NCI-H2196 treated with DMSO at 0.1 percent for 48 hours (cell line): ENCODE measurements at regions not wholly inside any gene's neighbourhood (a gene's known extent, or its start where the extent isn't known, plus 50 kb on each side); places are given as distances from the start of the nearest gene placed in this dataset.
A peak's percentile ranks its signal among the peaks of the same experiment; 100 is the strongest.
"Not testable (repeated sequence)": the region's sequence is repeated elsewhere in the genome, so short reads cannot be mapped to it uniquely, and the experiment has no call there.

Experiments used
- DNase-seq: peaks from one replicate; lab custom pipeline; 2025; ENCODE audit not compliant: unreplicated experiment; lab: John Stamatoyannopoulos, UW

DNA sequence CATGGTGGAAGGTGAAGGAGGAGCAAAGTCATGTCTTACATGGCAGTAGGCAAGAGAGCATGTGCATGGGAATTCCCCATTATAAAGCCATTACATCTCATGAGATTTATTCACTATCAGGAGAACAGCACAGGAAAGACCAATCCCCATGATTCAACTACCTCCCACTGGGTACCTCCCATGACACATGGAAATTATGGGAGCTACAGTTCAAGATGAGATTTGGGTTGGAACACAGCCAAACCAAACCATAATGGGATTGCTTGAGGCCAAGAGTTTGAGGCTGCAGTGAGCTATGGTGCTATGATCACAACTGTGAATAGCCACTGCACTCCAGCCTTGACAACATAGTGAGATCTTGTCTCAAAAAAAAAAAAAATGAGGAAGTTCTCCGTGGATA, 581.8 kb downstream of the TAF11L14 start:
- DNase-seq, result no peak

DNA sequence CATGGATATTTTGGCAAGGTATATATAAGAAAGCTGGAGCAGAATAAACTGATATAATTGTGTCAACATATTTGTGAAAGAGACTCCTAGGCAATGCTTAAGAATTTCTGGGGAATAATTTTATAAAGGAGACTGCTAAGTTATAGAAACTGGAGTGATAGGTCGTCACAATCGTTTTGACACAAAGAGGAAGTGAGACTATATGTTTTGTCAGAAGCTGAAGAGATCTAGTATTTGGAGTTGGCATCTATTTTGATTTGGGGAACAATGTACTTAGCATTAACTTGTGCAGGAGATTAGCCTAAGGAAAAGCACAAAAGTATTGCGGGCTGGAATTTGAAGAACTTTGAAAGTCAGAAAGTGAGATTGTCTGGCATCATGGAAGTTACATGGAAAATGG, 582.5 kb downstream of the TAF11L14 start:
- no peak for DNase-seq

DNA sequence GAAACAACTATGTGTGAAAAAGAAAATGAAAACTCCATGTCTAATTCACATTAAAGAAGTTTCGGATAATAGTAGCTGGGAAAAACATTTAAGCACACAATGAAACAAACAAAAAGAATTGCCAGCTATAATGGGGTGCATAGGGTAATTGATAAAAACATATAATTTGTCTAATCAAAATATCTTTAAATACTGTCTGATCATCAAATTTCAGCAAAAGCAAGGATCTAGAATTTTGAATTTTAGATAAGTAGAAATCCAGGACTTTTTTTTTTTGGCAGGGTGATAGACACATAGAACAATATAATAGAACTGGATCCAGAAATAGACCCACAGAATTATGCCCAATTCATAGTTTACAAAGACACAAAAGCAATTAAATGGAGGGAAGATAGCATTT, 585.0 kb downstream of the TAF11L14 start:
- DNase-seq, result no peak

DNA sequence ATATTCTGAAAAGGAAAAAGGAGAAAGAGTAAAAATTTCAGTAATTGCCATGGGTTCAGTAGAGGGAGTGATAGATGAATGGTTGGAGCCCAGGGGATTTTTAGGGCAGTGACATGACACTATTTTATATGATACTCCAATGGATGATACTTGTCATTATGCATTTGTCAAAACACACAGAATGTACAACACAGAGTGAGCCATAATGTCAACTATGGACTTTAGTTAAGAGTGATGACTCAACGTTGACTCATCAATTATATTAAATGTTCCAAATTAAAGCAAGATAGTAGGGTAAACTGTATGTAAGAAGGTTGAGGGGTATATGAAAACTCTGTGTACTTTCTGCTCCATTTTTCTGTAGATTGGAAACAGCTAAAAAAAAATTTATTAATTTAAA, 586.4 kb downstream of the TAF11L14 start:
- DNase-seq, result no peak

DNA sequence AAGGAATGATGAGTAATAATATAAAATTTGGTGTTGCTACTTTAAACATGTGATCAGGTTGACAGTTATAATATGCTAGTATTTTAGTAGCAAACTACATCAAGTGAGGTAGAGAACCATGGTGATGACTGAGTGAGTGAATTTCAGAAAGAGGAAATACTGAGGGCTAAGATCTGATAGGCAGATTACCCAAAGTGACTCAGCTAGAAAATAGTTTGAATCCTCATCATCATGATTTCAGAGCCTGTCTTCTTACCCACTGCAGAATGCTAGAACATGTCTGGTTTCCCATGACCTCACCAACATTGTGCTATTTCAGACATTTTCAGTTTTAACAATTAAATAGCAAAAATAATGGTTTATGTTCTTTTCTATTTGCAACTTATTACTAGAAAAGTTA, 602.1 kb downstream of the TAF11L14 start:
- DNase-seq, result no peak

DNA sequence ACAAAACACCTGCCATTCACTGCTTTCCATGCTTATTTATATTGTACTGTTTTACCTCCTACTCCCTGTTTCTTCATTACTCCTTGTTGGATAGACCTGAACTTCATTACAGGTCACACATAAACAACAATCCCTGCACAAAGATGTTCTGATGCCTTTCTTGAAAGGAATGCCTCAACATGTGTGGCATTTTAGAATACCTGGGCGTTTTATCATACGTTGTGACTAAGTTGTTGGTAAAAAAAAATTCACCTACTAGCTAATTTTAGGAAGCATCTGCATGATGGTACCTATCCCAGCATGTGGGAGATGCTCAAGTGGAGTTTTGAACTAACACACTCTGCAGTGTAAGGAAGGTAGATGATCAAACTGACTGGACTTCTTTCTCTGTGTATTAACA, 604.1 kb downstream of the TAF11L14 start:
- DNase-seq, result no peak

DNA sequence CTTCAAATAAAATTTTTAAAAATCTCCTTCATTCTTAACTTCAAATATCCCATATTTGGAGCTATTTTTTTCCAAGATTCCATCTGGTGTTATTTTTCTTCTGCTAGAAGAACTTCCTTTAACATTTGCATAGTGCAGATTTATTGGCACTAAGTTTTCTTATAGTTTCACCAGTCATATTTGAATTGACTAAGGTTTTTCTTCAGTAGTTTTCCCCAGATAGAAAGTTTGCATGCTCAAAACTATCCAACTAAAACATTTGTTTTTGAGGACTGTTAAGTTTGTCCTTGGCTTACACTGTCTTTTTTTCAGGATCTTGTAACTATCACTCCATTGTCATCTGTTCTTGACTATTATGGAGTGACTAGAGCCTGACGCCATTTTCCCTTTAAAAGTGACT, 606.7 kb downstream of the TAF11L14 start:
- DNase-seq, result no peak

DNA sequence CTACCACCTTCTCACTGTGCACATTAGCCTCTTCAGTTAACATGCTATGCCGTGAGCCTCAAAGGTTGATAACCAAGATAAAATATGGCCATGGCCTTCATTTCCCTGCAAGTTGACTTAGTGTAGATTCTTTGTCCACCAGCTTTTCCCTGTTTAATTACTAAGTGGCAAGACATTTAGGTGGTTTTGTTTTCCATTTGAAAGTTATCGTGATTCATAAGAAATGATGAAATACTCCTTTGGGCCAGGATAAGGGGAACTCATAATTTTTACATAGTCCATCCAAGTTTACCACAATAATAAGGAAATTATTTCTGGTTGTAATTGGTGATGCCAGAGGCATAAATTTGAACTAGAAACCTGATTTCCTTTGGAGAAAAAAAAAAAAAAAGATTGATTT, 609.6 kb downstream of the TAF11L14 start:
- DNase-seq, result no peak

DNA sequence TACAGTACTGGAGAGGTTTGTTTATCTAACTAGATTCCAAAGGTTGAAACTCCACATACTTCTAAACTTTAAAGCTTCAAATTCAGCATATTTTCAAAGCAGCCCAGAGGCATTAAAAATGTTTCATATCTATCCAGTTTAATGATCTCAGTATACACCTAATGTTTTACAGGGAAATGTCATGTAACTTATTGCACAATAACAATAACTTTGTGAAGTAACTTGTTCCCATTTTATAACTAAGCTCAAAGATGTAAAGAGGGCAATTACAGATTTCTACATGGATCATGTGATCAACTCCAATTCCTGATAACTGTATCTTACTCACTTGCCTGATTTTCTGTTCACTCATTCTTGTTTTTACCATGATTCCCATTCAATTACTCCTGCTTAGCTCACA, 610.0 kb downstream of the TAF11L14 start:
- no peak for DNase-seq

DNA sequence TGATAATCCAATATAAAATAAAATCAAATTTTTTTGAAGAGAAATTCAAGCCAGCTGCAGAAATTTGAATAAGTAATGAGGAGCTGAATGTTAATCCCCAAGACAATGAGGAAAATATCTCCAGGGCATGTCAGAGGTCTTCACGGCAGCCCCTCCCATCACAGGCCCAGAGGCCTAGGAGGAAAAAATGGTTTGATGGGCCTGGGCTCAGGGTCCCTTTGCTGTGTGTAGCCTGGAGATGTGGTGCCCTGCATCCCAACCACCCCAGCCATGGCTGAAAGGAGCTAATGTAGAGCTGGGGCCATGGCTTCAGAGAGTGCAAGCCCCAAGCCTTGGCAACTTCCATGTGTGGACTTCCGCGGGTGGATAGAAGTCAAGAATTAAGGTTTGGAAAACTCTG, 618.3 kb downstream of the TAF11L14 start:
- no peak for DNase-seq

DNA sequence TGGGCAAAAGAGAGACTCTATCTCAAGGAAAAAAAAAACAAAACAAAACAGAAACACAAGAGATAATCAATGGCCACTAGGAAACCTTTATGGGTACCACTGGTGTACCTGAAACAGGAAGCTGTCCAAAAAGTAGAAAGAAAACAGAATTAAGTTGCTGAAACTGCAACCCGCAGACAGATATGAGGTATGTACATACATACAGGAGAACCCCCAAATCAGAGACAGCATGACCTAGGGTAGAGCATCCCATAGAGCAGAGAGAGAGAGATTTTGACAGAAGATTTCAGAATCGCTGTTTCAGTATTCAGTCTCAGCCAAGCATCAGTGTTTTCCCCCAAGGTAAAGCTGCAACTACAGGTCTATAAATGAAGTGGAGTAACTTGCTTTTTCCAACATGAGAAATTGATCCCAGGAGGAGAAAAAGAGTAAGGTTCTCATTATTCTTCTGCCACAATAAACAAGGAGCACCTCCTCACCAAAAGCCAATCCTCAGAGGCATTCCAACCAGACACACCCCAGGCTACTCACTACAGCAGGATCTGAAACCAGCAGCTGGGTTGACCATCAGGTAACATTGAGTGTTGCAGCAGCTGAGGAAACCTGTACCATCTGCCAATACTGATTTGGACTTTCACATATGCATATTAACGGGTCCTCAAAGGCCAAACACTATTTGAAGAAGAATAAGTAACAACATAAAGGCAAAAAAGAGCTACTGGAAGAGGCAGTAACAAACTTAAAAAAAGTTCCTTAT, 630.0 kb downstream of the TAF11L14 start:
- no peak for DNase-seq

DNA sequence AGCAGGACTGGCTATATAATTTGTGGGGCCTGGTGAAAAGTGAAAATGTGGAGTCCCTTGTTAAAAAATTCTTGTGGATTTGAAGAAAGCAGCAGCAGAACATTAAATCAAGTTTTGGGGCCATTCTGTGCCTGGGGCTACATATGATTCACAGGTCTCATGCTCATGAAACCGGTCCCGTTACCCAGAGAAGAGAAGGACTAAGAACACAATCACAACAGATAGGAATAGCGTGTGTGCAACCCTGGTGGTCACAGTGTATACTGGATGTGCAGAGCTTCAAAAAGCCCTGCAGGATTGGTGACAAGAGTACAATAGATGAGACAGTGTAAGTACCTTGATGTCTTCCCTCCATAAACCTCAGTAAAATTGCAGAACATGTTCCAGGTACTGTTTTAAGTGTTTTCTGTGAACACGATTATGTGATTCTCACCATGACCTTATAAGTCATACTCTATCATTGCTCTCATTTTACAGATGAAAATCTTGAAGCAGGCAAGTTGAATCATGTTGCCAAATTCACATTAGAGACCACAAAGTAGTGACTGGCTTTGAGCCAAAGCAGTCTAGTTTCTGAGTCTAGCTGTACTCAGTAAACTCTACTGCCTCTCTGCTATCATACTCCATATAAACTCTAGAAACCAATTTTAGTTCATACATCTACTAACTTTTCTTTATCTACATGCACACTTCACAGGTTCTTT, 636.5 kb downstream of the TAF11L14 start:
- no peak for DNase-seq

DNA sequence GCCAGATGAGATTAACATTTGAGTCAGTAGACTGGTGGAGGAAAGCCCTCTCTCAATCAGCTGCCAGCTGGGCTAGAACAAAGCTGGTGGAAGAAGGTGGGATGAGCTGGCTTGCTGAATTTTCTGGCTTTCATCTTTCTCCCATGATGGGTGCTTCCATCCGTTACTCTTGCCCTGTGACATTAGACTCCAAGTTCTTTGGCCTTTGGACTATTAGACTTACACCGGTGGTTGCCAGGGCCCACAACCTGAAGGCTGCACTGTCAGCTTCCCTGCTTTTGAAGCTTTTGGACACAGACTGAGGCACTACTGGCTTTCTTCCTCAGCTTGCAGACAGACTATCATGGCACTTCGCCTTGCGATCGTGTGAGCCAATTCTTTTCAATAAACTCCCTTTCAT, 642.7 kb downstream of the TAF11L14 start:
- no peak for DNase-seq

DNA sequence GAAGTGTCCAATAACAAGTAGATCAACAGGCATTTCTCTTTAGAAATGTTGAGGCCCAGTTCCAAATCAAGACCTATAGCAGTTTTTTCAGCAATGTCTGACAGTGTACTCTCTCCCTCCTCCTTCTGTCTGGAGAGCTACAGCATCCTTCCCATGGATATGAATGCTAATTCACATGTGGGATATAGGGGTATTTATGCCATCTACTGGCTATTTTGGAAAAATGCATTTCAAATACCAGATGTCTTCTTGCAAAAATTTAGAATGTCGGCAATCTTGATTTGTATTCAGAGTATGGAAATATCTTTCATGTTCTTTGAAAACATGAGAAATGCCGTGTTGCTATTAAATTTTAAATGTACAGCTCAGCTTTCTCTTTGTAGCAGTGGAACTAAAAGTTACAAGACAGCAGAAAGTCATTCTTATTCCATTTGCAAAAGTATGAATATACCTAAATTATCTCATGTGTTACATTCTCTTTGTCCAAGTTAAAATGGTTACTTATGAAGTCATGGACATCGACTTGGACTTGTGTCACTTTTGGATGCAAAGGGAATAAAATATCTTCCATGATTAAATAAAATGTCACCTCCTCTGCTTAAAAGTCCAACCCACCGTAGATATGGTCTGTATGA, 647.8 kb downstream of the TAF11L14 start:
- peak; percentile 6 for DNase-seq

DNA sequence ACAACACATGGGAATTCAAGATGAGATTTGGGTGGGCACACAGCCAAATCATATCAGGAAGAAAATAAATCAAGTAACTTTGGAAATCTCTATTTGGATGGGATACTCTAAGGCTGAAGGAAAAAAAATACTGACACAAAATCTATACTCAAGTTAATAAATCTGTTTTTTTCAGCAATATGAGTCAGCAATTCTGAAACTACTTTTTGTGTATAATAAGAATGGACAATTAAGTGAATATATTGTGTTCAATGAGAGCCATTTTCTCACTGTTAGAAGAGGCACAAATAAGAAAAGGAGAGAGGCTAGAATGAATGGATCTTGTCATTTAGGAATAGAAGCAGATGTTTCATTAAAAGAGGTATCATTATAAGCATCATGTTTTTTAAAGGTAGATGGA, 651.0 kb downstream of the TAF11L14 start:
- DNase-seq, result no peak

DNA sequence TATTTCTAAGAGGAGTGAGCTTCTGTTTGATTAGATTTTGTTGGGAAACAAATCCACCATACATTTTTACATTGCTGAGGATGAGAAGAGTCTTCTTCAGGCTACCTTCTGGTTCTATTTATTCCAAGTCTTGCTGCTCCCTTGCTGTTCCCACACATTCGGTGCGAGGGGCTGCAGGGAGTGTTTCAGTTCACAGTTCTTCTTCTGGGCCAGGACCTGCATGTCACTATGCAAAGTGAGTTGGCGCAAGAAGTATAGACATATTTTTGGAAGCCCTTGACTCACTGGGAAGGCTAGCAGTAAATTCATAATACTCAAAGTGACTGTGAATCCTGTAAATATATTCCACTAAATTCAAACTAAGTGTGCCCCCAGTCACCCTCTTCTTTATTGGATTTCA, 657.9 kb downstream of the TAF11L14 start:
- DNase-seq, result no peak

DNA sequence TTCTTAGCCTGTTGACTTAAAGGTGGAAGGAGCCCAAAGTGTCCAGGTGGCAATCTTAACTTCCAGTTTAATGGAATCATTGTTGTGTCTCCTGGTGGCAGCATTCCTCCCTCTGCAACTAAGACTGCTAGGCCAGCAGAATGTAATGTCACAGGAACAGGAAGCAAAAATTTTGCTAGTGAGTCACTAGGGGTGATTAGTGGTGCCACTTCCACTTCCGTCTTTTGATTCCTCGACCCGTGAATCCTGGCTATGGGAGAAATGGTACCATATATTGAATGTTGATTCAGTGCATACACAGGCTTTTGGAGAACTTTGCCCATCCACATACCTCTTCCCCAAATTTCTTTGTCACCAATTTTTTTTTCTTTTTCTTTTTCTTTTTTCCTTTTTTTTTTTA, 661.4 kb downstream of the TAF11L14 start:
- DNase-seq, result not testable (repeated sequence)

DNA sequence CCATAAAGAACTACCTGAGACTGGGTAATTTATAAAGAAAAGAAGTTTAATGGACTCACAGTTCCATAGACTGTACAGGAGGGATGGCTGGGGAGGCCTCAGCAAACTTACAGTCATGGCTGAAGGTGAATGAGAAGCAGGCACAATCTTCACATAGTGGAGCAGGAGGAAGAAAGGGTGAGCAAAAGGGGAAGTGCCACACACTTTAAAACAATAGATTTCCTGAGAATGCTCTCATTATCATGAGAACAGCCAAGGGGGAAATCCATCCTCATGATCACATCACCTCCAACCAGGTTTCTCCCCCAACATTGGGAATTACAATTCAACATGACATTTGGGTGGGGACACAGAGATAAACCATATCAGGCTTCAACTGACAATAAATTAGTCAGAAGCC, 664.9 kb downstream of the TAF11L14 start:
- no peak for DNase-seq

DNA sequence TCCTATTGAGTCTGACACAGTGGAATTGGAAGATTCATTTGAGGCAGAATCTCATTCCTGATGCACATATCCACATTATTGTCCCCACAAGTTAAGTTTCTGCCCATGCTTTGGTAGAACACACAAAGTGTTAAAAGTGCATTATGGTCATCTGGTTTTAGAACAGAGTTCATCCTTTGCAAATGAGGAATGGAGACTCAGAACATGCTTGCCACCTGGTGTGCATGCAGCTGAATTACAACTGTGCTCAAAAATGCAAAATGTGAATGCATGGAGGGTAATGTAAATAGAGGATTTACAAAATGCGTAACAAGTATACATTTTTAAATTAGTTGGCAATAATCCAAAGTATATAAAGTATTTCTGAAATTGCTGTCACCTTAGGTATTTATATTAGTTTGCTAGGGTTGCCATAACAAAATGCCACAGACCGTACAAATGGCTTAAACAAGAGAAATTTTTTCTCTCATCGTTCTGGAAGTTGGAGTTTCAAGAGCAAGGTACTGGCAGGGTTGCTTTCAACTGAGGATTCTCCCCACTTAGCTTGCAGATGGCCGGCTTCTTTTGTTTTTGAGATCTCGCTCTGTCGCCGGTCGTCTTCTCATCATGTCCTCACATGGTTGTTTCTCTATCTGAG, 671.1 kb downstream of the TAF11L14 start:
- no peak for DNase-seq

DNA sequence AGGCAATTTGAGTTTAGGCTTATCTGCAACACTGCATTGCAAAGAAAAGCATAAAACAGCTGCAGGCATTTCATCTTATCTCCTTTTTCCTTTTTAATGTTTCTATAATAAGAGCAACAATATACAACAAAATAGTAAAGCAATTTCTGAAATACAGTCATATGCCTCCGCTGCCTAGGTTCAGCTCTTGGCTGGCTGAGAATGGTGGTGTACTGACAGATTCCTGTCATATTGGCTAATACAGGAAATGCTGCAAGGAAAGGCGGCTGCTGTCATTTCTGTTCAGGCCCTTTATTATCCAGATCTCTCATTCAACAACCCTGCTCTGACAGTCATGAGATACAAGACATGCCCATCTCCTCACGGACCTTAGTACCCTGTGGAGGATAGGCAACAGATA, 677.0 kb downstream of the TAF11L14 start:
- no peak for DNase-seq

DNA sequence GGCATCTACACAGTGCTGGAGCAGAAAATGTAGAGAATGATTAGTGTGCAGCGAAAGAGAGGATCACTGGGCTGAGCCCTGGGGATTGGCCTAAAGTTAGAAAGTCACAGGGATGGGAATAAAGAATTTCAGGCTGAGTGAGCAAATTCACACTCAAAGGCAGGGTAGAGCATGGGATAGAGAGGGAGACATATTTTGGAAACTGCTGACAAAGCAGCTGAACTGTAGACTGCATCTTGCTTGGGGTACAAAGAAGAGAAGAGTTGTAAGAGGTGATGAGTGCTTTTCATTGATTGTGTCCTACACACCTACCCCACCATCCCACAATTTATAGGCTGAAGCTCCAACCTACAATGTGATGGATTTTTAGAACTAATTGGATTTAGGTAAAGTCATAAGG, 677.8 kb downstream of the TAF11L14 start:
- no peak for DNase-seq
